ENCODE measurements at regions not wholly inside any gene's neighbourhood (a gene's known extent, or its start where the extent isn't known, plus 50 kb on each side); places are given as distances from the start of the nearest gene placed in this dataset.

GRCh38 chr9:109912082-109912582, 132.1 kb downstream of the PALM2AKAP2 start:
- H3K9ac ChIP-seq (ENCODE audit: control insufficient read depth, insufficient read depth, low read length) = no peak overlapping the region
- no peak overlapping the region for H3K27ac ChIP-seq (ENCODE audit: control insufficient read depth, insufficient read depth)
- no peaks in the 10 kb centered on the region for H3K9me3 ChIP-seq (replicated peaks; ENCODE audit: control insufficient read depth, insufficient read depth, low read length)
- H3K36me3 ChIP-seq (ENCODE audit: control insufficient read depth in 2 of 2, insufficient read depth in 2 of 2, low read length in 1 of 2) = no peaks in the 10 kb centered on the region
- RAD21 ChIA-PET (ENCODE audit: unreplicated experiment) = interaction anchor here (0.8 to 11.9 kb wide), 13 partner anchors 8 to 245 kb away, joined by 3 to 309 read pairs (median 5); no protein-coding TSS in a partner anchor
- peaks cover 62% of the 10 kb centered on the region for H3K4me1 ChIP-seq (ENCODE audit: control insufficient read depth, insufficient read depth, low read length)
- CTCF ChIA-PET = interaction anchor here (0.7 to 21.3 kb wide), 8 partner anchors 9 to 236 kb away, joined by 3 to 597 read pairs (median 12); no protein-coding TSS in a partner anchor
- in situ Hi-C loops (cut with MboI) = no loop called here
- intact Hi-C loops (cut with micrococcal nuclease; ENCODE audit: unreplicated experiment) = no loop called here
- TF ChIP-seq, protein P1, sequence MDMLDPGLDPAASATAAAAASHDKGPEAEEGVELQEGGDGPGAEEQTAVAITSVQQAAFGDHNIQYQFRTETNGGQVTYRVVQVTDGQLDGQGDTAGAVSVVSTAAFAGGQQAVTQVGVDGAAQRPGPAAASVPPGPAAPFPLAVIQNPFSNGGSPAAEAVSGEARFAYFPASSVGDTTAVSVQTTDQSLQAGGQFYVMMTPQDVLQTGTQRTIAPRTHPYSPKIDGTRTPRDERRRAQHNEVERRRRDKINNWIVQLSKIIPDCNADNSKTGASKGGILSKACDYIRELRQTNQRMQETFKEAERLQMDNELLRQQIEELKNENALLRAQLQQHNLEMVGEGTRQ (IDR thresholded peaks at IDR 0.05; ENCODE audit: borderline replicate concordance, low read depth, low read length) = no peak
- TF ChIP-seq ZNF384 (IDR thresholded peaks at IDR 0.05; ENCODE audit: borderline replicate concordance, low read depth, low read length) = no peak
- no peak for ATAC-seq
- DNase-seq (ENCODE audit: low read depth, low spot score) = no peak
- no peaks in the 10 kb centered on the region for H4K20me1 ChIP-seq (ENCODE audit: control insufficient read depth, insufficient read depth)
- no peaks in the 10 kb centered on the region for H3K79me2 ChIP-seq (ENCODE audit: control insufficient read depth, insufficient read depth, low read length)
- POLR2A ChIA-PET = interaction anchor here (0.7 to 4.8 kb wide), 5 partner anchors 57 to 344 kb away, joined by 3 to 52 read pairs (median 6); partner anchors contain the start of gene TXN
- H3K27me3 ChIP-seq (replicated peaks in 1 of 2; ENCODE audit: control insufficient read depth in 2 of 2, insufficient read depth in 2 of 2, low read length in 1 of 2) = no peaks in the 10 kb centered on the region
- H3K4me3 ChIP-seq = no peak overlapping the region
- FAIRE-seq = no peak
- no peak overlapping the region for H3K4me2 ChIP-seq (ENCODE audit: control insufficient read depth, insufficient read depth)
- SMC1A ChIA-PET (ENCODE audit: uncharacterized antibody, unreplicated experiment) = interaction anchor here (0.6 to 27.0 kb wide), 16 partner anchors 9 to 305 kb away, joined by 3 to 636 read pairs (median 6); no protein-coding TSS in a partner anchor
- H2AFZ ChIP-seq (ENCODE audit: control insufficient read depth, low read depth, low read length) = no peak overlapping the region
- BruUV-seq (replicated peaks) = no TSS peak
- 70% methylated on average over 3 of the region's 4 CpGs for WGBS (ENCODE audit: insufficient coverage, insufficient replicate concordance, low lambda C conversion rate, missing lambda C conversion rate)

- SMC1A ChIA-PET (ENCODE audit: uncharacterized antibody, unreplicated experiment) = interaction anchor here (0.6 to 27.0 kb wide), 21 partner anchors 10 to 304 kb away, joined by 3 to 636 read pairs (median 4); no protein-coding TSS in a partner anchor
- no peak for FAIRE-seq
- ATAC-seq = peak; percentile 66
- Histone ChIP-seq H3K27me3 (replicated peaks in 1 of 2; ENCODE audit: control insufficient read depth in 2 of 2, insufficient read depth in 2 of 2, low read length in 1 of 2) (no peaks in the 10 kb centered on the region), H3K4me2 (ENCODE audit: control insufficient read depth, insufficient read depth) (peak overlapping the region; percentile 93), H3K4me1 (ENCODE audit: control insufficient read depth, insufficient read depth, low read length) (peaks cover 62% of the 10 kb centered on the region), H3K9me3 (replicated peaks; ENCODE audit: control insufficient read depth, insufficient read depth, low read length) (no peaks in the 10 kb centered on the region), H2AFZ (ENCODE audit: control insufficient read depth, low read depth, low read length) (peak overlapping the region; percentile 46; the same call in 1 of the 2 replicates), H3K36me3 (ENCODE audit: control insufficient read depth in 2 of 2, insufficient read depth in 2 of 2, low read length in 1 of 2) (no peaks in the 10 kb centered on the region), H3K4me3 (peak overlapping the region; percentile 19; the same call in 1 of the 2 replicates), H4K20me1 (ENCODE audit: control insufficient read depth, insufficient read depth) (no peaks in the 10 kb centered on the region), H3K9ac (ENCODE audit: control insufficient read depth, insufficient read depth, low read length) (peak overlapping the region; percentile 16; the same call in 1 of the 2 replicates), H3K27ac (ENCODE audit: control insufficient read depth, insufficient read depth) (peak overlapping the region; percentile 50), H3K79me2 (ENCODE audit: control insufficient read depth, insufficient read depth, low read length) (no peaks in the 10 kb centered on the region)
- RAD21 ChIA-PET (ENCODE audit: unreplicated experiment) = interaction anchor here (0.8 to 3.9 kb wide), 24 partner anchors 9 to 244 kb away, joined by 3 to 59 read pairs (median 4); no protein-coding TSS in a partner anchor
- POLR2A ChIA-PET = interaction anchor here (0.5 to 4.8 kb wide), 9 partner anchors 42 to 343 kb away, joined by 3 to 52 read pairs (median 4); partner anchors contain the start of gene TXN
- BruUV-seq (replicated peaks) = no TSS peak
- intact Hi-C loops (cut with micrococcal nuclease; ENCODE audit: unreplicated experiment) (no loop called here), in situ Hi-C loops (cut with MboI) (no loop called here)
- DNase-seq (ENCODE audit: low read depth, low spot score) = no peak
- CTCF ChIA-PET = interaction anchor here (0.7 to 21.3 kb wide), 8 partner anchors 8 to 235 kb away, joined by 3 to 597 read pairs (median 12); no protein-coding TSS in a partner anchor
- WGBS (ENCODE audit: insufficient coverage, insufficient replicate concordance, low lambda C conversion rate, missing lambda C conversion rate) = 14% methylated on average over 7 of the region's 7 CpGs
- TF ChIP-seq ATF2 (IDR thresholded peaks at IDR 0.05; ENCODE audit: low read length) (0 out of 2 replicates have a peak, but pooled peaks have one; percentile 35), MXI1 (IDR thresholded peaks at IDR 0.05; ENCODE audit: low read depth, low read length) (peak; percentile 61), EZH2 (IDR thresholded peaks at IDR 0.05; ENCODE audit: borderline replicate concordance, control insufficient read depth, low read depth, low read length) (no peak), PAX8 (IDR thresholded peaks at IDR 0.05) (no peak), CREB1 (IDR thresholded peaks at IDR 0.05; ENCODE audit: low read depth) (no peak), HCFC1 (IDR thresholded peaks at IDR 0.05; ENCODE audit: low read length) (no peak), ETV6 (conservative IDR thresholded peaks at IDR 0.05 in 1 of 2, IDR thresholded peaks at IDR 0.05 in 1 of 2; ENCODE audit: borderline replicate concordance in 1 of 2, low read depth in 1 of 2) (no peak), HDGF (IDR thresholded peaks at IDR 0.05) (no peak)
- TF ChIP-seq, protein P2, sequence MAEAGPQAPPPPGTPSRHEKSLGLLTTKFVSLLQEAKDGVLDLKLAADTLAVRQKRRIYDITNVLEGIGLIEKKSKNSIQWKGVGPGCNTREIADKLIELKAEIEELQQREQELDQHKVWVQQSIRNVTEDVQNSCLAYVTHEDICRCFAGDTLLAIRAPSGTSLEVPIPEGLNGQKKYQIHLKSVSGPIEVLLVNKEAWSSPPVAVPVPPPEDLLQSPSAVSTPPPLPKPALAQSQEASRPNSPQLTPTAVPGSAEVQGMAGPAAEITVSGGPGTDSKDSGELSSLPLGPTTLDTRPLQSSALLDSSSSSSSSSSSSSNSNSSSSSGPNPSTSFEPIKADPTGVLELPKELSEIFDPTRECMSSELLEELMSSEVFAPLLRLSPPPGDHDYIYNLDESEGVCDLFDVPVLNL (IDR thresholded peaks at IDR 0.05; ENCODE audit: low read depth, low read length) = no peak
Measured at GRCh38 chr9:109912726-109913460, 132.9 kb downstream of the PALM2AKAP2 start.
